A549 (cell line): ENCODE measurements at regions not wholly inside any gene's neighbourhood (a gene's known extent, or its start where the extent isn't known, plus 50 kb on each side); places are given as distances from the start of the nearest gene placed in this dataset.

Source experiments
- ATAC-seq, 2 experiments: fragments of 200-7000 bp in 1 of 2; fragments of >200 bp in 1 of 2; cut with Nextera tagmentation in 1 of 2; cut with Tn5 transposase in 1 of 2; 3 replicates each; pipeline versions ENCODE4 v1.8.0 to v1.9.1; 2018 to 2020; ENCODE audit warnings: mild to moderate bottlenecking in 1 of 2, moderate library complexity in 1 of 2
- CTCF ChIA-PET: fragments of 300-600 bp; sonication (Branson Sonifier 250); formaldehyde crosslinking; extraction: SDS; loops from one replicate; lab custom pipeline; 2021; ENCODE audit warnings: antibody characterized with exemption, inconsistent platforms; lab: Yijun Ruan, JAX
- POLR2A ChIA-PET: fragments of 350-600 bp; formaldehyde crosslinking; extraction: SDS; loops from one replicate; lab custom pipeline; 2021; ENCODE audit warnings: antibody characterized with exemption, inconsistent platforms; lab: Yijun Ruan, JAX
- DNase-seq, 2 experiments: peaks; one replicate each; pipeline versions ENCODE4 v3.0.0 to v3.0.0-alpha.2; 2011 to 2016; ENCODE audit warnings: low read depth in 1 of 2, low spot score in 1 of 2
- FAIRE-seq: peaks from 2 replicates; lab custom pipeline; 2011; peaks lifted over from hg19 to GRCh38; lab: Jason Lieb, UNC
- H3K27ac ChIP-seq, 2 experiments: fragments of >200 bp; sonication (Bioruptor Twin); formaldehyde crosslinking; 3 replicates each; pipeline ENCODE4 v1.5.1; 2016 to 2017
- H3K4me1 ChIP-seq: fragments of >200 bp; sonication (Bioruptor Twin); formaldehyde crosslinking; 3 replicates; pipeline ENCODE4 v1.6.1; 2016
- H3K4me2 ChIP-seq: fragments of >200 bp; sonication (Bioruptor Twin); formaldehyde crosslinking; 3 replicates; pipeline ENCODE4 v1.6.1; 2016
- H3K4me3 ChIP-seq: fragments of >200 bp; sonication (Bioruptor Twin); formaldehyde crosslinking; 3 replicates; pipeline ENCODE4 v1.5.1; 2016
- H3K9me3 ChIP-seq: fragments of >200 bp; sonication (Bioruptor Twin); formaldehyde crosslinking; 3 replicates; pipeline ENCODE4 v1.6.1; 2016
- ATOH8 ChIP-seq: fragments of 250-450 bp; sonication (Bioruptor Pico); IDR thresholded peaks from 2 replicates; pipeline ENCODE4 v1.5.0; 2020; ENCODE audit warnings: low read depth, mild to moderate bottlenecking, moderate library complexity
- BHLHE40 ChIP-seq: IDR thresholded peaks from 2 replicates; pipeline ENCODE4 v1.6.1; 2012; ENCODE audit warnings: low read depth, low read length, inconsistent platforms
- CBX2 ChIP-seq: fragments of 200-600 bp; sonication (generic); IDR thresholded peaks from 2 replicates; pipeline ENCODE4 v1.6.1; 2016; ENCODE audit warnings: low read depth, mild to moderate bottlenecking, borderline replicate concordance
- CEBPB ChIP-seq, 2 experiments: fragments of >200 bp in 1 of 2; sonication (Bioruptor Twin) in 1 of 2; formaldehyde crosslinking in 1 of 2; IDR thresholded peaks; 2 replicates each; pipeline ENCODE4 v1.6.1; 2012 to 2016
- ELK1 ChIP-seq: fragments of 150-350 bp; IDR thresholded peaks from 2 replicates; pipeline ENCODE4 v1.6.1; 2014; ENCODE audit warnings: low read depth, mild to moderate bottlenecking, low read length
- GATA3 ChIP-seq: IDR thresholded peaks from 2 replicates; pipeline ENCODE4 v1.6.1; 2012; ENCODE audit warnings: borderline replicate concordance
- HEYL ChIP-seq: fragments of 250-450 bp; sonication (Bioruptor Pico); IDR thresholded peaks from 2 replicates; pipeline ENCODE4 v1.8.0; 2021; ENCODE audit warnings: mild to moderate bottlenecking, moderate library complexity
- HOXA7 ChIP-seq: fragments of 250-450 bp; sonication (Bioruptor Pico); IDR thresholded peaks from 2 replicates; pipeline ENCODE4 v1.5.0; 2020; ENCODE audit warnings: mild to moderate bottlenecking, moderate library complexity
- HOXB5 ChIP-seq: fragments of 250-450 bp; sonication (Bioruptor Pico); IDR thresholded peaks from 2 replicates; pipeline ENCODE4 v1.5.0; 2020; ENCODE audit warnings: mild to moderate bottlenecking, moderate library complexity
- JUN ChIP-seq, 2 experiments: fragments of >200 bp; sonication (Bioruptor Twin); formaldehyde crosslinking; IDR thresholded peaks; 2 replicates in 1 of 2; 3 replicates in 1 of 2; pipeline ENCODE4 v1.6.1; 2016 to 2017
- JUNB ChIP-seq: fragments of >200 bp; sonication (Bioruptor Twin); formaldehyde crosslinking; IDR thresholded peaks from 2 replicates; pipeline ENCODE4 v1.6.1; 2016
- MAFK ChIP-seq: fragments of 450-650 bp; IDR thresholded peaks from 2 replicates; pipeline ENCODE4 v1.6.1; 2014; ENCODE audit not compliant: partially characterized antibody
- MAX ChIP-seq: IDR thresholded peaks from 2 replicates; pipeline ENCODE4 v1.6.1; 2012
- MAZ ChIP-seq: fragments of 150-350 bp; IDR thresholded peaks from 2 replicates; pipeline ENCODE4 v1.6.1; 2014; ENCODE audit warnings: antibody characterized with exemption, low read depth, low read length, borderline replicate concordance
- NR3C1 ChIP-seq: fragments of >200 bp; sonication (Bioruptor Twin); formaldehyde crosslinking; IDR thresholded peaks from 3 replicates; pipeline ENCODE4 v1.6.1; 2017
- POLR2A ChIP-seq: IDR thresholded peaks from 2 replicates; pipeline ENCODE4 v1.6.1; 2012; ENCODE audit warnings: mild to moderate bottlenecking, low read length
- POLR2AphosphoS2 ChIP-seq: conservative IDR thresholded peaks from 2 replicates; pipeline ENCODE4 v1.6.1; 2012; ENCODE audit warnings: low read length, improper control_type of control experiment, inconsistent platforms
- REST ChIP-seq: fragments of 200-600 bp; sonication (generic); IDR thresholded peaks from 2 replicates; pipeline ENCODE4 v1.6.1; 2016; ENCODE audit warnings: antibody characterized with exemption, mild to moderate bottlenecking, moderate library complexity
- SMC3 ChIP-seq: fragments of >200 bp; sonication (Bioruptor Twin); formaldehyde crosslinking; IDR thresholded peaks from 3 replicates; pipeline ENCODE4 v1.6.1; 2018; ENCODE audit warnings: inconsistent platforms
- SREBF2 ChIP-seq: fragments of 450-650 bp; IDR thresholded peaks from 2 replicates; pipeline ENCODE4 v1.6.1; 2014; ENCODE audit warnings: mild to moderate bottlenecking, moderate library complexity
- TFCP2L1 ChIP-seq: fragments of 250-450 bp; sonication (Bioruptor Pico); IDR thresholded peaks from 2 replicates; pipeline ENCODE4 v1.5.0; 2021; ENCODE audit warnings: mild to moderate bottlenecking
- ZC3H11A ChIP-seq: fragments of 450-650 bp; IDR thresholded peaks from 2 replicates; pipeline ENCODE4 v1.6.1; 2014; ENCODE audit warnings: antibody characterized with exemption, mild to moderate bottlenecking
- WGBS: methylation state at CpG from one replicate; pipeline ENCODE4 v1.1.6; 2017; ENCODE audit errors: missing lambda C conversion rate; 5-methylcytosine and 5-hydroxymethylcytosine counted together

GRCh38 chr11:110972640-110973039 lies 260.4 kb upstream of the ARHGAP20 start:
- 0 out of 4 replicates have a peak, but pooled peaks of 1 of the 2 experiments have one; percentile 36 for TF ChIP-seq CEBPB (IDR thresholded peaks at IDR 0.05)
- no peak for TF ChIP-seq ELK1
- peak; percentile 17 for TF ChIP-seq MAFK
- TF ChIP-seq, all 56 proteins: peak for 2
- ChIA-PET CTCF (no interaction called here), POLR2A (no interaction called here)
- Histone ChIP-seq H3K4me1 (no peaks in the 10 kb centered on the region), H3K4me3 (no peak overlapping the region), H3K4me2 (peak overlapping the region; percentile 21; the same call in 1 of the 3 replicates), H3K9me3 (no peaks in the 10 kb centered on the region), H3K27ac (peak overlapping the region in 1 of 2 experiments; percentile 12; a peak in 1 of 6 replicates)
- WGBS = 42% methylated on average over 2 of the region's 3 CpGs
- FAIRE-seq (no peak), ATAC-seq (peak; percentile 59 to 71; a peak in 5 of 6 replicates), DNase-seq (peak in 1 of 2 experiments; percentile 33)

- CTCF ChIA-PET = no interaction called here
- WGBS = 19% methylated on average over 1 of the region's 1 CpG
- no peak overlapping the region for H3K4me2 ChIP-seq
- no peak for DNase-seq
- POLR2A ChIA-PET = no interaction called here
- H3K27ac ChIP-seq = 0 out of 6 replicates have a peak overlapping the region, but pooled peaks of 1 of the 2 experiments have one; percentile 12
- H3K9me3 ChIP-seq = no peaks in the 10 kb centered on the region
- TF ChIP-seq MAX (no peak), POLR2A (no peak), HOXB5 (CRISPR knock-in tag) (no peak), JUN (IDR thresholded peaks at IDR 0.05) (no peak), MAZ (no peak), ZC3H11A (no peak), SREBF2 (no peak), TFCP2L1 (no peak), ATOH8 (CRISPR knock-in tag) (no peak), BHLHE40 (no peak), HOXA7 (CRISPR knock-in tag) (no peak), NR3C1 (no peak), REST (no peak), HEYL (no peak), CBX2 (no peak), GATA3 (no peak), SMC3 (no peak), POLR2AphosphoS2 (no peak), JUNB (no peak)
- TF ChIP-seq, all 56 proteins: peak for 0
- Histone ChIP-seq H3K4me3 (no peak overlapping the region), H3K4me1 (no peaks in the 10 kb centered on the region)
- ATAC-seq (no peak), FAIRE-seq (no peak)
These were observed 259.9 kb upstream of the ARHGAP20 start for GRCh38 chr11:110972106-110972505.
